NCI-H2107 (cell line): ENCODE measurements at regions not wholly inside any gene's neighbourhood (a gene's known extent, or its start where the extent isn't known, plus 50 kb on each side); places are given as distances from the start of the nearest gene placed in this dataset.

Experiments used
- DNase-seq: peaks from one replicate; lab custom pipeline; 2025; lab: John Stamatoyannopoulos, UW

DNA sequence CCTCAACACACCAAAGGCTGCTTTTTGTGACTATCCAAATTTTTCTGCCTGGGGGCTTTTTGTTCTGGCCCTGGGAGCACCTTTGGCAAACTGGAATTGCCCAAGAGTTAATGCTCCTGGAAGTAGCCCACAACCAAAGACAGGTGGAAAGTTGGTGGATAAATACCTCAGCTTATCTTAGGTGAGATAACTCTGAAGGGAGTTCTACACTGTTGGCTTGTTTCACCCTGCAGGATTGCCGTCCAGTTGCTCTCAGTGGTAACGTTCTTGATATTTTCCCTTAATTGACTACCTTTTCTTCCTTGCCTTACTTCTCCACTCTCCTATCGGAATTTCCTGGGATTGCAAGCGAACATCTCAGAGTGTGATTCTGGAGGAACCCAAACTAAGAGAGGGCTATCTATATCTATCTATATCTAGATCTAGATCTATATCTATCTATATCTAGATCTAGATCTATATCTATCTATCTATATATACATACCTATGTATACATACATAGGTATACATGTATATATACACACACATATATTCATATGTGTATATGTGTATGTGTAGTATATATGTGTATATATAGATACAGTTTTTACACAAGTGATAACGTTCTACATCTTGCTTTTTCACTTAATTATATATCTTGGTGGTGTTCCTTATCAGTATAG lies 82.6 kb upstream of the DHX15 start:
- DNase-seq, result no peak

GRCh38 chr4:24668956-24669355 lies 84.6 kb upstream of the DHX15 start:
- no peak for DNase-seq

- DNase-seq, result no peak
These were observed 85.4 kb upstream of the DHX15 start for GRCh38 chr4:24669751-24670150.

- no peak for DNase-seq
These were observed 87.5 kb upstream of the DHX15 start for GRCh38 chr4:24671849-24672248.

GRCh38 chr4:24672880-24673279 lies 88.5 kb upstream of the DHX15 start:
- DNase-seq, result no peak

GRCh38 chr4:24674279-24674678 lies 89.9 kb upstream of the DHX15 start:
- DNase-seq, result no peak

- DNase-seq, result no peak
These were observed 91.5 kb upstream of the DHX15 start for GRCh38 chr4:24675721-24676389.

GRCh38 chr4:24677909-24678308 lies 93.6 kb upstream of the DHX15 start:
- no peak for DNase-seq

- no peak for DNase-seq
These were observed 96.5 kb upstream of the DHX15 start for GRCh38 chr4:24680746-24681448.

- no peak for DNase-seq
These were observed 98.8 kb upstream of the DHX15 start for GRCh38 chr4:24683116-24683515.

DNA sequence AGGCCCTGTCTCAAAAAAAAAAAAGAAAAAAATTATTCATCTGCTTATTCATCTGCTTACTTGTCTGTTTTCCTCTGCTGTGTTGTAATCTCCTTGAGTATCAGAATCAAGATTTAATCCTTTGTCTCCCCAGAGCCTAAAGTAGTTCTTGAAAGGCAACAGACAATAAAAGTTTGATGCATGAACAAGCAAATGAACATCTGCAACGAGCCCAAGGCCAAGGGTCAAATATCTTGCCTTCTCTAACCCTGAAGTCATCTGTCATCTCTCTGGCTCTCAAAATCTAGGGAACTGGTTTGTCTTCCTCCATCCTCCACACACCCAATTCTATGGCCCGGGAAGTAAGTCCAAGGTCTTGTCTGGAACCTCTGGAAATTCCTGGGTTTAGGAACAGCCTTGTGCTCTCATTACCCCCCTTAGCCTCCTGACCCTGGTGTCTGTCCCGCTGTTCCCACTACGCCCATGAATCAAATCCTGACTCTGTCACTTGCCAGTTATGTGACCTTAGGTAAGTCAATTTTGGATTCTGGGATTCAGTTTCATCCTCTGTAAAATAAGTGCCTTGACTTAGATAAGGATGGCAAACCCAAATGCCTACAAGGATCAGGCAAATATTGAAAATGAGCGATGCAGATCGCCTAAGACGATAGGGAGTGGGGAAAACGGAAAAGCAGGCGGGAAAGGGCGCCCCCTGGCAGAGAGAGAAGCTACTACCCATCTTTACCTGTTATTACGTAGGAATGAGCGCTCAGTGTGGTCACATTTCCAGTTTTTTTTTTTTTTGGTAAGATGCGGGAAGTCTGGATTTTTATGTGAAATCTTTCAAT lies 102.7 kb upstream of the DHX15 start:
- no peak for DNase-seq

DNA sequence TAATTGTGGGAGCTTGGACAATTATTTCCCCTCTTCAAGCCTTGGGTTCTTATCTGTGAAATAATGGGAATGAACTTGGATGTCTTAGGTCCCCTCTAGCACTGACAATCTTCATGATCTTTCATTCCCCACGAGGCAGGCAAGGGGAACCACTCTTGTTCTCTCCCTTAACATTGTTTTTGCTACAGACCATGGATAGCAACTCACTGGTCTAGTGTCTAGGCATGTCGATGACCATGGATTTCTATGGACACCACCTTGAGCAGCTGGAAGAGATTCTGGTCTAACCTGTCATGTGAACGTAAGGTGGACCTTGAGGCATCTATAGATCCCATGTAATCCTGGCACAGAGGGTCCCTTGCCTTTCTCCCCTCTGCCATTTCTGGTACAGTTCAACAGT lies 104.1 kb upstream of the DHX15 start:
- DNase-seq, result no peak

GRCh38 chr4:24689212-24689611 lies 104.9 kb upstream of the DHX15 start:
- no peak for DNase-seq

DNA sequence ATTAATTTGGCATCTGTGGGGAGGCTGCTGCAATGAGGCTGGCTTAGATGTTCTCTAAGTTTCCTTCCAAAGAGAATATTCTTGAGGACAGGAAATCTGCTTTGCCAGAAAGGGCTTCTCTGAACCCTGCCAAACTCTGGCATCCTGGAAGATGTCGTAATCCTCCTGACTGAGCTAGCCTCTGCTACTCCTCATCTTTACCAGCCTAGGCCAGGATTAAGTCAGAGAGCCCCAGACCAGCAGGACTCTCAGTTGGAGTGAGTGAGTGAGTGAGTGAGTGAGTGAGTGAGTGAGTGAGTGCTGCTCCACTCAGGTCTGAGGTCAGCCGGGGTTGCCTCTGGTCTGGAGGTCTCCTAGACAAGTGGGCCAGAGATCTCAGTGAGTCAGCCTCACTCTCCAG lies 104.9 kb upstream of the SOD3 start:
- no peak for DNase-seq

- no peak for DNase-seq
These were observed 101.7 kb upstream of the SOD3 start for GRCh38 chr4:24693636-24694035.

DNA sequence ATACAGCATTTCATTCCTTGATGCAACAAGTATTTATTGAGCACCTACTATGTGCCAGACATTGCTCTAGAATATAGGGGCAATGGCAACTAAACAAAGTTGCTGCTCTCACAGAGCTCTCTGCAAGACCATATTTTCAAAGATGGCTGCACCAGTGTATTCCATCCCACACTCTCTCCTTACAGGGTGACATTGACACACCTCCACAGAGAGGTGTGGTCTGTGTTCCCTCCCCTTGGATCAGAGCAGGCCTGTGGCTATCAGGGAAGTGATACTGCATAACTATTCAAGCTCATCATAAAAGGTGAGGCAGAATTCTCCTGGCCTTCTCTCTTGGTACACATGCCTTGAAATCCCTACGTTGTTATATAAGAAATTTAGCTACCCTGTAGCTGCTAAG lies 95.3 kb upstream of the SOD3 start:
- no peak for DNase-seq

GRCh38 chr4:24701683-24702082 lies 93.7 kb upstream of the SOD3 start:
- DNase-seq, result no peak

DNA sequence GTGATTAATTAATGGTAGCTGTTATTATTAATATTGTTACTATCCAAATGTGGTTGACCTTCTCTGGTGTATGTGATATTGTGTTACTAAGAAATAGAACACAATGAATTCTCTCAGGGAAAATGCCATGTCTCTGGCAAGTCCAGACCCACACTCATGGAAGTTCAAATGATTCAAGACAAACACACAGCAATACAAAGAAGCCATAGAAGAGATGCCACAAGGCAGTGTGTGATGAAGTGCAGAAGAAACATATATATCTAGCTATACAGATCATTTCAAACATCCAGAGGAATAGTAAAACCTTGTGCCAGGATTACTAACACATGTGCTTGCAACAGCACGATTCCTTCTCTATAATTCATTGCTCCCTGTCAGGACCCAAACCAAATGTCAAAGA lies 93.1 kb upstream of the SOD3 start:
- DNase-seq, result no peak

DNA sequence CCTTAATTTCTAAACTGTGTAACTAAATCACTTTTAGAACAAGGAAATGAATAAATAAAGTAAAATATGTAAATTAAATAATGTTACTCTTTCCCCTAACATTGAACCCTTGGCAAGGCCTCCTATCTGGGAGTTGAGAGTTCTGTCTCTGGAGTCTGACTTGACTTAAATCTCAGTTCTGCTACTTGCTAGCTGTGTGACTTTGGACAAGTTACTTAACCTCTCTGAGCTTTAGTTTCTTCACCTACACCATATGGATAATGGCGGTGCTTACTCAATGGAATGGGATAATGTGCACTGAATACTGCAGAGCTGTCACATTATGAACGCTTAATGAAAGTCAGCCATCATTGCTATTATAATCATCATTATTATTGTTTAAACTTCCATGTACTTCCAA lies 92.1 kb upstream of the SOD3 start:
- no peak for DNase-seq

DNA sequence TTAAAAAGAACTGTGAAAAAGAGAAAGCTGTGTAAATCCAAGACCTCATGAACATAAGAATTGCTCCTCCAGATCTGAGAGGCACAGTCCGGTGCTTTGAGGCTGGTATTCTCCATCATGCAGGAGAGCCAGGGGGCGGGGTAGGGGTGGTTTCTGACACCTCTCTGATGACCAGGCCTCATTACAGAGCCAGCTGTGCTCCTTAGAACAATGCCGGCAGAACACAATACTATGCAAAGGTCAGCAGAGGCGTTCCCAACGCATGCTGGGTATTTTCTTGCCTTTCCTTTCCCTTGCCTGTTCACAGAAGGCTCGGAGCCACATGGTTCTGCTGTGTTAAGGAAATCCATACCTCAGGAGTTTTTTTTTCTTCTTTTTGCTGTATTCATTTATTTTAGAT lies 91.2 kb upstream of the SOD3 start:
- no peak for DNase-seq

DNA sequence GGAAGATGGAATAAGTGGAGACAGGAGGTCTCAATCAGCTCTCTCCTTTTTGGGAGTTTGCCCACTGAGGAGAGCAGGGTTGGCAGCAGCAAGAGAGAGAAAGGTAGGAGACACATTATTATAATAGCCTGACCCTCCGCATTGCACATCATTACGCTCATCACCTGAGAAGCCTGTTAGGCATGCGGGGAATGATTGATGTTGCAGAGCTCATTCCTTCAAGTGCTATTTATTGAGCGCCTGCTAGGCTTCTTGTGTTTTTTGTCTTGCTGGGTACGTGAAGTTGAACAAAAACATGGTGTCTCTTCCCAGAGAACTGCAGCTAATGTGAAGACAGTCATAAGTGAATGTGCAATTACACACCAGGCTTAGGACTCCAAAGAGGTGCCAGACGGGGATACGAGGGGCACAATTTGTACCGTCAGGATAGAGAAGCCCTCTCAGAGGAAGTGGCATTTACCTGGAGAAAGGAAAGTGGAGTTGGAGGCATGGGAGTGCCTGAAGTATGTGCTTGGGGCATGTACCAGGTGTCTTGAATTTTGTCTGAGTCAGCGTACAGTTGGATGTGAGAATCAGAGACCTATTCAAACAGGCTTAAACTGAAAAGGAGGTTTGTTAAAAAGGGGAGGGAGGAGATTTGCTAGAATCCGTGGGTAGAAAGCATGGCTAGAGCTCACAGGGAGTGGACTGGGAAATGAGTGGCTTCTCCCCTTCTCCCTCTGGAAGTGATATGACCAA lies 90.2 kb upstream of the SOD3 start:
- no peak for DNase-seq

DNA sequence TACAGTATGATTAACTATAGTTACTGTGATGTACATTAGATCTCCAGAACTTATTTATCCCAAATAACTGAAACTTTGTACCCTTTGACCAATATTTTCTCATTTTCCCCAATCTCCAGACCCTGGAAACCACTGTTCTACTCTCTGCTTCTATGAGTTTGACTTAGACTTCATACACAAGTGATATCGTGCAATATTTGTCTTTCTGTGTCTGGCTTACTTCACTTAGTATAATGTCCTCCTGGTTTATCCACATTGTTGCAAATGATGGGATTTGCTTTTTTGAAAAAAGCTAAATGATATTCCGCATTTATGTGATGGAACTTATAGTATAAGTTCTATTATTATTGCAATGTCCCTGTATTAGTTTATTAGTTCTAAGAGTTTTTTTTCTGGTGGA lies 81.8 kb upstream of the SOD3 start:
- no peak for DNase-seq
